ENCODE measurements at regions not wholly inside any gene's neighbourhood (a gene's known extent, or its start where the extent isn't known, plus 50 kb on each side); places are given as distances from the start of the nearest gene placed in this dataset.
A peak's percentile ranks its signal among the peaks of the same experiment; 100 is the strongest.

GRCh38 chr2:117087535-117088291 lies 726.8 kb upstream of the DDX18 start:
- no peak overlapping the region for H3K4me3 ChIP-seq (ENCODE audit: low read length in 3 of 3)
- H3K27me3 ChIP-seq (ENCODE audit: control insufficient read depth, insufficient read depth, low read length): no peaks in the 10 kb centered on the region
- no peaks in the 10 kb centered on the region for H3K4me1 ChIP-seq (ENCODE audit: control insufficient read depth in 2 of 3, insufficient read depth in 2 of 3, low read depth in 1 of 3, low read length in 3 of 3)
- intact Hi-C loops (cut with DNase I): no loop called here
- no peak for FAIRE-seq
- H3K36me3 ChIP-seq (ENCODE audit: control insufficient read depth in 2 of 3, insufficient read depth in 3 of 3, low read length in 3 of 3): no peaks in the 10 kb centered on the region
- TF ChIP-seq, protein P1, sequence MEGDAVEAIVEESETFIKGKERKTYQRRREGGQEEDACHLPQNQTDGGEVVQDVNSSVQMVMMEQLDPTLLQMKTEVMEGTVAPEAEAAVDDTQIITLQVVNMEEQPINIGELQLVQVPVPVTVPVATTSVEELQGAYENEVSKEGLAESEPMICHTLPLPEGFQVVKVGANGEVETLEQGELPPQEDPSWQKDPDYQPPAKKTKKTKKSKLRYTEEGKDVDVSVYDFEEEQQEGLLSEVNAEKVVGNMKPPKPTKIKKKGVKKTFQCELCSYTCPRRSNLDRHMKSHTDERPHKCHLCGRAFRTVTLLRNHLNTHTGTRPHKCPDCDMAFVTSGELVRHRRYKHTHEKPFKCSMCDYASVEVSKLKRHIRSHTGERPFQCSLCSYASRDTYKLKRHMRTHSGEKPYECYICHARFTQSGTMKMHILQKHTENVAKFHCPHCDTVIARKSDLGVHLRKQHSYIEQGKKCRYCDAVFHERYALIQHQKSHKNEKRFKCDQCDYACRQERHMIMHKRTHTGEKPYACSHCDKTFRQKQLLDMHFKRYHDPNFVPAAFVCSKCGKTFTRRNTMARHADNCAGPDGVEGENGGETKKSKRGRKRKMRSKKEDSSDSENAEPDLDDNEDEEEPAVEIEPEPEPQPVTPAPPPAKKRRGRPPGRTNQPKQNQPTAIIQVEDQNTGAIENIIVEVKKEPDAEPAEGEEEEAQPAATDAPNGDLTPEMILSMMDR (IDR thresholded peaks at IDR 0.05; ENCODE audit: borderline replicate concordance, extremely low read depth, insufficient read depth): no peak
- H3K9ac ChIP-seq (ENCODE audit: low read length in 3 of 3): no peak overlapping the region
- H3K9me3 ChIP-seq (ENCODE audit: control insufficient read depth in 2 of 3, insufficient read depth in 1 of 3, low read length in 3 of 3): no peaks in the 10 kb centered on the region
- no peak overlapping the region for H3K27ac ChIP-seq (ENCODE audit: low read depth in 2 of 2, low read length in 2 of 2)
- peak in 3 of 5 donors; percentile 13 to 47 (median 42) for DNase-seq

DNA sequence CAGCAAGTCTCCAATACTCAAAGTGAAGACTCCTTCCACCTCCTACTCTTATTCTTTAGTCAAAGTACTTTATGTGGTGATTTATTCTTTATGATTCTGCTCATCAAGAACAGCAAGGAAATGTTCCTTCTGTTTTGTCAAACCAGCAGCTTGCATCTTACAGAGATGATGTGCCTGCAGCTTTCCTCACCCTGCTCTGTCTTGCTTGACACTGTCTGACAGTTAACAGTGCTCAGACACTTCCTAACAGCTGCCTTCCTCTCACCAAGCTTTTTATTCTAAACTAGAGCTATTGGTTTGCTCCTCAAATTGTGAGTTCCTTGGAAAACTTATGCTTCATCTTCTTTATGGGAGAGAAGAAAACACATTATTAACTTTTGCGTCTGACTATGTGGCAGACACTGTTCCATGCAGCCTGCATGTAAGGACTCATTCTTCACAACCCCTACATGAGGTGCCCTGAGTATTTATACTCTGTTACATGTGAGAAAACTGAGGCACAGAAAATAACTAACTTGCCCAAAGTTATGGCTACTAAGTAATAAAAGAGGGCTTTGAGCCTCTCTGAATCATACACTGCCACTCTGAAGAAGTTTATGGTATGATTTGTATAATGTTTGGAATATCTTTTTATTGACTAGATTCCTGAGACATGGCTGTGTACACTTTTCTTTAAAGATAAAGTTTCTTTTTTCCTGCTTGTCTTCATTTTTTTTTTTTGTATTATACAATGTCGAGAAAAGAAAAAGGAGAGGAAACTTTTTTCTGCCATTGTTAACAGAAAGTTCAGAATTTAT lies 723.3 kb upstream of the DDX18 start:
- H3K9ac ChIP-seq (ENCODE audit: low read length in 3 of 3): no peak overlapping the region
- intact Hi-C loops (cut with DNase I): no loop called here
- H3K27me3 ChIP-seq (ENCODE audit: control insufficient read depth, insufficient read depth, low read length): no peaks in the 10 kb centered on the region
- H3K4me3 ChIP-seq (ENCODE audit: low read length in 3 of 3): no peak overlapping the region
- H3K27ac ChIP-seq (ENCODE audit: low read depth in 2 of 2, low read length in 2 of 2): no peak overlapping the region
- H3K9me3 ChIP-seq (ENCODE audit: control insufficient read depth in 2 of 3, insufficient read depth in 1 of 3, low read length in 3 of 3): no peaks in the 10 kb centered on the region
- DNase-seq: no peak
- H3K4me1 ChIP-seq (ENCODE audit: control insufficient read depth in 2 of 3, insufficient read depth in 2 of 3, low read depth in 1 of 3, low read length in 3 of 3): no peaks in the 10 kb centered on the region
- TF ChIP-seq, protein P1 (IDR thresholded peaks at IDR 0.05; ENCODE audit: borderline replicate concordance, extremely low read depth, insufficient read depth): no peak
- FAIRE-seq: no peak
- H3K36me3 ChIP-seq (ENCODE audit: control insufficient read depth in 2 of 3, insufficient read depth in 3 of 3, low read length in 3 of 3): no peaks in the 10 kb centered on the region

GRCh38 chr2:117101613-117102012 lies 712.9 kb upstream of the DDX18 start:
- Histone ChIP-seq H3K9me3 (ENCODE audit: control insufficient read depth in 2 of 3, insufficient read depth in 1 of 3, low read length in 3 of 3) (no peaks in the 10 kb centered on the region), H3K36me3 (ENCODE audit: control insufficient read depth in 2 of 3, insufficient read depth in 3 of 3, low read length in 3 of 3) (no peaks in the 10 kb centered on the region), H3K9ac (ENCODE audit: low read length in 3 of 3) (no peak overlapping the region), H3K4me3 (ENCODE audit: low read length in 3 of 3) (no peak overlapping the region), H3K27ac (ENCODE audit: low read depth in 2 of 2, low read length in 2 of 2) (no peak overlapping the region), H3K27me3 (ENCODE audit: control insufficient read depth, insufficient read depth, low read length) (no peaks in the 10 kb centered on the region), H3K4me1 (ENCODE audit: control insufficient read depth in 2 of 3, insufficient read depth in 2 of 3, low read depth in 1 of 3, low read length in 3 of 3) (no peaks in the 10 kb centered on the region)
- no peak for FAIRE-seq
- TF ChIP-seq, protein P1 (IDR thresholded peaks at IDR 0.05; ENCODE audit: borderline replicate concordance, extremely low read depth, insufficient read depth): no peak
- intact Hi-C loops (cut with DNase I): no loop called here
- DNase-seq: no peak

Data from kidney (tissue), 13 donors.